ENCODE measurements at regions not wholly inside any gene's neighbourhood (a gene's known extent, or its start where the extent isn't known, plus 50 kb on each side); places are given as distances from the start of the nearest gene placed in this dataset.

DNA sequence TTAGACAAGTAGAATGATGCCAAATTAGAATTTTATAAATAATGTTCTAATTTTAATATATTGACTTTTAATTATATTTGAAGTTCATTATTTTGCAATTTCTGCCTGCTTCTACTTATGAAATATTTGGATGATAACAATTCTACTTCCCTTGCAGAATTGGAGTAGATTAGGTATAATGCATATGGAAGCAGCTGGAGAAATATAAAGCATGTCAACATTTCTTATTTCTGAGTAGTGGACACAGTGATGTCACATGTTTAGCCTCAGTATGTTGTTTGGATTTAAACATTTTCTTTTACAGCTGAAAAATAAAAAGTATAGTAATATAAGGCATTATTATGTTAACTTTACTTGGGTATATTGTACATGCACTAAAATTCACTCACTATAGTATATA, 344.2 kb upstream of the E2F7 start:
- TF ChIP-seq, protein P1, sequence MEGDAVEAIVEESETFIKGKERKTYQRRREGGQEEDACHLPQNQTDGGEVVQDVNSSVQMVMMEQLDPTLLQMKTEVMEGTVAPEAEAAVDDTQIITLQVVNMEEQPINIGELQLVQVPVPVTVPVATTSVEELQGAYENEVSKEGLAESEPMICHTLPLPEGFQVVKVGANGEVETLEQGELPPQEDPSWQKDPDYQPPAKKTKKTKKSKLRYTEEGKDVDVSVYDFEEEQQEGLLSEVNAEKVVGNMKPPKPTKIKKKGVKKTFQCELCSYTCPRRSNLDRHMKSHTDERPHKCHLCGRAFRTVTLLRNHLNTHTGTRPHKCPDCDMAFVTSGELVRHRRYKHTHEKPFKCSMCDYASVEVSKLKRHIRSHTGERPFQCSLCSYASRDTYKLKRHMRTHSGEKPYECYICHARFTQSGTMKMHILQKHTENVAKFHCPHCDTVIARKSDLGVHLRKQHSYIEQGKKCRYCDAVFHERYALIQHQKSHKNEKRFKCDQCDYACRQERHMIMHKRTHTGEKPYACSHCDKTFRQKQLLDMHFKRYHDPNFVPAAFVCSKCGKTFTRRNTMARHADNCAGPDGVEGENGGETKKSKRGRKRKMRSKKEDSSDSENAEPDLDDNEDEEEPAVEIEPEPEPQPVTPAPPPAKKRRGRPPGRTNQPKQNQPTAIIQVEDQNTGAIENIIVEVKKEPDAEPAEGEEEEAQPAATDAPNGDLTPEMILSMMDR (IDR thresholded peaks at IDR 0.05): no peak
- no peak for TF ChIP-seq POLR2A (IDR thresholded peaks at IDR 0.05)
